NT2/D1 (cell line): ENCODE measurements at regions not wholly inside any gene's neighbourhood (a gene's known extent, or its start where the extent isn't known, plus 50 kb on each side); places are given as distances from the start of the nearest gene placed in this dataset.

Source experiments
- DNase-seq: peaks from one replicate; pipeline ENCODE4 v3.0.0-alpha.2; 2011; ENCODE audit warnings: low read depth, low spot score
- H3K27me3 ChIP-seq: 2 replicates; pipeline ENCODE4 v1.6.0; 2011; ENCODE audit warnings: mild to moderate bottlenecking; ENCODE audit not compliant: insufficient read length, insufficient read depth
- H3K36me3 ChIP-seq: 2 replicates; pipeline ENCODE4 v1.6.1; 2011; ENCODE audit warnings: mild to moderate bottlenecking, low read length, mixed read lengths; ENCODE audit not compliant: insufficient read depth, insufficient read length
- H3K4me1 ChIP-seq: 2 replicates; pipeline ENCODE4 v1.5.1; 2011; ENCODE audit not compliant: insufficient read depth, insufficient read length
- H3K4me3 ChIP-seq: 2 replicates; pipeline ENCODE4 v1.5.1; 2011; ENCODE audit warnings: low read depth; ENCODE audit not compliant: insufficient read length
- H3K9ac ChIP-seq: 2 replicates; pipeline ENCODE4 v1.6.0; 2011; ENCODE audit warnings: low read depth; ENCODE audit not compliant: insufficient read length
- H3K9me3 ChIP-seq: 2 replicates; pipeline ENCODE4 v1.5.1; 2011; ENCODE audit warnings: mild to moderate bottlenecking, low read length; ENCODE audit not compliant: insufficient read depth
- SUZ12 ChIP-seq: IDR thresholded peaks from 2 replicates; pipeline ENCODE4 v1.6.1; 2011; ENCODE audit not compliant: insufficient read length, insufficient read depth; ENCODE audit errors: extremely low read depth
- YY1 ChIP-seq: IDR thresholded peaks from 2 replicates; pipeline ENCODE4 v1.6.1; 2011; ENCODE audit not compliant: insufficient read length, insufficient read depth
- ZNF274 ChIP-seq: IDR thresholded peaks from 2 replicates; pipeline ENCODE4 v1.6.1; 2011; ENCODE audit warnings: mild to moderate bottlenecking, low read depth, low read length

DNA sequence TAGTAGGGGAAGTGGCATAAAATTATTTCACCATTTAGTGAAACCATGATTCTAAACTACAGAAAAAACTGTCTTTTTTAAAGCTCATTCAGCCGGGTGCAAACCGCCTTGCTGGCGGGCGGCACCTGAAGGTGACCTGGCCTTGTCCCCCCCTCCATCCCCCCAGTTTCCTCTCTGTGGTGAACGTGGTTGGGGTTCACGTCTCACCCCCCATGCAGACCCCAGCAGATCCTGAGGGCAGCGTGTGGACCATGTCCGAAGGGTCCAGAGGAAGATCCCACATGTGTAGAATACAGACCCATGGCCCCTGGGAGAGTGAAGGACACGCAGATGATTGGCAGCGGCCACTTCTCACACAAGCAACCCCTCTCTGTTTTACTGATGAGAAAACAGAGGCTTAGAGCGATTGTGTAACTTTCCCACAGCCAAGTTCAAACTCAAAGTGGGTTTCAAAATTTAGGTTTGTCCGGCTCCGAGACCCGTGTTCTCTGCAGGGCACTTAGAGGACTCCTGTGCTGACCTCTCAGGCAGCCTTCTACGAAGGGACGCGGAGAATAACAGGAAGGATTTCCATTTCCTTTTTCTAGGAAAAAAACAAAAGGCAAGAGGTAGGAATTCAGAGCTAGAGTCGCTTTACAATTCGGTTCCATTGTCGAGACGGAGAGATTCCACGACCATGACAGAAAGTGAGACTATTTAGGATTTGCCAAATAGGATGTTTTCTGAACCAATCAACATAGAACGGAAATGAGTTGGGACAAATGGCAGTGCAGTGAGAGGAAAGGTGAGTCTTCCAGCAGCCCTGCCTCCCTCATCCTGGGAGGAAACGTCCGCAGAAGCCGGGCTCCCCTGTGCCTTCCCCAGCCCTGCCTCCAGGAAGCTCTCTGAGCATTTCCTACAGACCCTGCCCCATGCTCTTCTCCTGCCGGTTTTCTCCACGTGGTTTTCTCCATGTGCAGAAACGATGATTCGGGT, 67.6 kb upstream of the PITRM1 start:
- no peaks in the 10 kb centered on the region for H3K4me1 ChIP-seq
- H3K9ac ChIP-seq, result no peak overlapping the region
- no peaks in the 10 kb centered on the region for H3K9me3 ChIP-seq
- H3K36me3 ChIP-seq, result no peaks in the 10 kb centered on the region
- no peak for TF ChIP-seq YY1
- TF ChIP-seq SUZ12, result no peak
- TF ChIP-seq ZNF274, result no peak
- H3K27me3 ChIP-seq, result peaks cover 11% of the 10 kb centered on the region
- no peak for DNase-seq
- no peak overlapping the region for H3K4me3 ChIP-seq

DNA sequence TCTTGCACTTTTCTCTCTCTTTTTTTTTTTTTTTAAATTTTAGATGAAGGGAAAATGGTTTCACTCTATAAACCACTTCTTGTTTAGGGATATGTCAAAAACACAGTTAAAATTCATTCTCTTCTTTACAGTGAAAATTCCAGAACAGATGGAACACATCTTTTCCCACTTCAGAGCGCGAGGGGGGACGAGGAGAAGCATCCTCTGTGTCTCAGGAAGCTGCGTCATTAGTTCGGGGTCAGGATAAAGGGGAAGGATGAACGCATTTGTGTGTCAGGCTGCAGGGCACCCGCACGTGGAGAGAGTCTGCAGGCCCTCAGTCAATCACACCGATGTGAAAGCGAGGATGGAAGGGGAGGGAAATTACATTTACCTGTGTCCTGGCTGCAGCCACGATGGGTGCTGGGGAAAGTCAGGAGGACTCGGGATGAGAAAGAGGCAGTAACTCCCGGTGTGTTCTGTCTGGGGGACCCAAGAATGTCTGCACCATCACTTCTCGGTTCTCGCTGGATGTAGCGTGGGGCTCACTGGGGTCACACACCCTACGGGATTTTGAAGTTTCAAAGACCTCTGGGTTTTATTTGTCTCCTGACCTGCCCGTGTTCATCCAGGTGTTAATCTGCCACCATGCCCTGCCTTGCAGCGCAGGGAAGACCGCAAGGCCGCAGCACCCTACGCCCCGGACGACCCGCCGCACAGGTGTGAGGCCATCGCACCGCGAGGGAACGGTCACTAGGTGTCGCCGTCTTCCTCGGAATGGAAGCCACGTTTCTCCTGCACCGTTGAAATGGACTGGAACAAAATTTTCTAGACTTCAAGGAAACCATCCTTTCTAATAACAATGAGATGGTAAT, 66.7 kb upstream of the PITRM1 start:
- Histone ChIP-seq H3K27me3 (peaks cover 11% of the 10 kb centered on the region), H3K9me3 (no peaks in the 10 kb centered on the region), H3K9ac (no peak overlapping the region), H3K4me3 (no peak overlapping the region), H3K36me3 (no peaks in the 10 kb centered on the region), H3K4me1 (no peaks in the 10 kb centered on the region)
- TF ChIP-seq YY1, result no peak
- TF ChIP-seq SUZ12, result no peak
- TF ChIP-seq ZNF274, result no peak
- DNase-seq, result peak; percentile 38

DNA sequence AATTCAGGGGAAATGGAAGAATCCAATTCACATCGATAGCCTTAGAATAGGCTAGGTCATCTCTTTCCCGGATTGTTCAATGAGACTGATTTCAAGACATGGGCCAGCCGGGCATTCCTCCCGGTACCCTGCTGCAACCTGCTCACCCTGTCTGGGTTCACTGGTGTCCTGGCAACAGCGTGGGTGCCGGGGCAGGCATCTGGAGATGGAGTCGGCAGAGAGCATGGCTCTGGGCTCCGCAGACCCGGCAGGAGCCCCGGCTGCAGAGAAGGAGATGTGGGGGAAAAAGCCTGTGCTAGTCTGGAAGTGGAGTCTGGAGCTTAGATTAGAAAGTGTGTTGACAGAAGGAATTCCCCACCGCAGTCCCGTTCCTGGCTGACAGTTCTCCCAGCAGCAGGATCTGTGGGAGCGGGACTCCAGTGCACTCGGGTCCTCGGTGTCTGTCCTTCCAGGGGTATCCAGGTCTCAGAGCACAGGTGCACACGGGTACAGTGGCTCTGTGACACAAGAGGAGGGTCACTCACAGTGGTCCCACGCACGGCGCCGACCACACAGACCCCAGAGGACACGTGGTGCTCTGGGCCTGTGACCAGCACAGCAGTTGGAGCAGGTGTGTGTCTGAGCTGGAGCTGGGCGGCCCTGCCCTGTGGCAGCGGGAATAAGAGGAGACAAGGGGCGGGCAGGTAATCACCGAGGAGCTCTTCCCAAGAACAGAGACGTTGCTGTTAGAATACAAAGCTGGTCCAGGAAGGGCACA, 65.7 kb upstream of the PITRM1 start:
- peaks cover 11% of the 10 kb centered on the region for H3K27me3 ChIP-seq
- no peak overlapping the region for H3K9ac ChIP-seq
- no peaks in the 10 kb centered on the region for H3K4me1 ChIP-seq
- no peak for TF ChIP-seq SUZ12
- no peak for TF ChIP-seq ZNF274
- TF ChIP-seq YY1, result no peak
- no peaks in the 10 kb centered on the region for H3K9me3 ChIP-seq
- H3K36me3 ChIP-seq, result no peaks in the 10 kb centered on the region
- H3K4me3 ChIP-seq, result no peak overlapping the region
- no peak for DNase-seq

DNA sequence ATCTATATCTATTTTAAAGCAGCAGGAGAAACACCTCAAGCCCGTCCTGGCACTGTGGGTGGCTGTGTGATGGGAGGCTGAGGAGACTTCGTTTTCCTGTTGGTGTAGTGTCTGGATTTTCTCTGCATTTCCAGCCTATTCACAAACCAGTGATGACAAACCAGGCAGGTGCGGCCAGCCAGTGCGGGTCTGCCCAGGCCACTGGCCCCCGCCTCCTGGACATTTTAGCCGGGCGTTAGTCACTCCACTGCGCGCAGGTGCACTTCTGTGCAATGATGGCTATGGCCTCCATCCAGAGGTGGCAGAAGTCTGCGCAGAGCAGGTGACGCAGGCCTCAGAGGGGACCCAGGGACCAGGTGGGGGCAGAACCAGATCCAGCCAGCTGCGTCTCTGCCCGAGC, 64.9 kb upstream of the PITRM1 start:
- no peak for TF ChIP-seq SUZ12
- no peak for TF ChIP-seq ZNF274
- TF ChIP-seq YY1, result no peak
- Histone ChIP-seq H3K36me3 (no peaks in the 10 kb centered on the region), H3K4me3 (no peak overlapping the region), H3K9ac (no peak overlapping the region), H3K9me3 (no peaks in the 10 kb centered on the region), H3K27me3 (peaks cover 11% of the 10 kb centered on the region), H3K4me1 (no peaks in the 10 kb centered on the region)
- DNase-seq, result no peak

DNA sequence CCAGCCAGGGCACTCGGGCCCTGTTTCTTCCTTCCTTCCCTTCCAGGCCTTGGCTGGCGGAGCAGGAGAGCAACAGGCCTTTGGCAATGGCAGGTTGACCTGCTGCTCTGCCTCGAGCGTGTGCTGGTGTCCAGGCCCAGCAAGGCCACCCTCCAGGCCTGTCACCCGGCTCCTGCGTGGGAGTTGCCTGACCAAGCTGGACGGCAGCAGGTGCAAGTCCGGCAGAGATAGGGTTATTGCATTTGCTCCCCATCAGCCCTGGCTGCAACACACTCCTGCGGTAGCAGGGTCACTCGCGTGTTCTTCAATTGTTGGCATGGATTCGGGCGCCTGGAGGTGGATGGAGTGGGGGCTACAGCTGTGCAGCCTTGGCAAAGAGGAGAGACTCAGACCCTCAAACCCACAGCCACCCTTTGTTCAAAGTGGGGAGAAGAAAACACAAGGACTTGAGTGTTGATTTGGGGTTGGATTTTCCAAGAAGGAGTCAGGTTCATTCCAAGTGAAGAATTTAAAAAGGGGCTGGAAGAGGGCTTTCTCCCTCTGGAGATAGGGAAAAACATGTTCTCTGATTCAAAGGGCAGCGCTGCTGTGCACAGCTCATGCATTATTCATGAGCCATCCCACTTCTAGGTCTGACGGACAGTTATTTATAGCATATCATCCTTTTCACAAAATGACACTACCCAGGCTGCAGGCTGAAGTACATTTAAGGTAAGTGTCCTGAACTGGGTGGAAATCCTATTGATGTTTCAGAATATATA, 64.2 kb upstream of the PITRM1 start:
- no peaks in the 10 kb centered on the region for H3K4me1 ChIP-seq
- no peak for DNase-seq
- TF ChIP-seq YY1 (no peak), SUZ12 (no peak), ZNF274 (no peak)
- peaks cover 11% of the 10 kb centered on the region for H3K27me3 ChIP-seq
- H3K36me3 ChIP-seq, result no peaks in the 10 kb centered on the region
- H3K4me3 ChIP-seq, result no peak overlapping the region
- no peak overlapping the region for H3K9ac ChIP-seq
- no peaks in the 10 kb centered on the region for H3K9me3 ChIP-seq

DNA sequence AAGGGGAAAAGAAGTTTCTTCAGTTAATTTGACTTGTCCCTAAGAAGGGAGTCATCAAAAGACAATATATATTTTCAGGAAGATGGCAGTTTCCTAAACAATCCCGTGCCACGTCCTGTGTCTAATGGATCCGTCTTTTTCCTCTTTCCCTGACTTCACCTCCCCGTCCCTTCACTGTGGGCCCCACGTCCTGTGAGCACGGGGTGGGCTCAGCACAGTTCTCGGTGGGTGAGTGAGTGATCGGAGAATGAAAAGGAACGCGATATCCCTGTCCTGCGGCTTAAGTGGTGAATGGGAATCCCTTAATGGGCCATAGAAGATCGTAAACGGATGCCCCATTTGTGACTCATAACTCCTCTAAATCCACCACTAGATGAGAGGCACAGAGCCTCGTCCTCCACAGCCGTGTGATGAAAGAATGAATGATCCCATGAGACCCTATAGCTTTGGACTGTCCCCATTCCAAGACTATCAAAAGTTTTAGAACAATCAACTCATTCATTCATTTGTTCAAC, 63.5 kb upstream of the PITRM1 start:
- TF ChIP-seq YY1, result no peak
- no peak for TF ChIP-seq ZNF274
- no peak for TF ChIP-seq SUZ12
- H3K27me3 ChIP-seq, result peaks cover 11% of the 10 kb centered on the region
- no peak overlapping the region for H3K9ac ChIP-seq
- no peaks in the 10 kb centered on the region for H3K36me3 ChIP-seq
- DNase-seq, result no peak
- no peaks in the 10 kb centered on the region for H3K4me1 ChIP-seq
- no peak overlapping the region for H3K4me3 ChIP-seq
- H3K9me3 ChIP-seq, result no peaks in the 10 kb centered on the region
